ENCODE measurements at regions not wholly inside any gene's neighbourhood (a gene's known extent, or its start where the extent isn't known, plus 50 kb on each side); places are given as distances from the start of the nearest gene placed in this dataset.

DNA sequence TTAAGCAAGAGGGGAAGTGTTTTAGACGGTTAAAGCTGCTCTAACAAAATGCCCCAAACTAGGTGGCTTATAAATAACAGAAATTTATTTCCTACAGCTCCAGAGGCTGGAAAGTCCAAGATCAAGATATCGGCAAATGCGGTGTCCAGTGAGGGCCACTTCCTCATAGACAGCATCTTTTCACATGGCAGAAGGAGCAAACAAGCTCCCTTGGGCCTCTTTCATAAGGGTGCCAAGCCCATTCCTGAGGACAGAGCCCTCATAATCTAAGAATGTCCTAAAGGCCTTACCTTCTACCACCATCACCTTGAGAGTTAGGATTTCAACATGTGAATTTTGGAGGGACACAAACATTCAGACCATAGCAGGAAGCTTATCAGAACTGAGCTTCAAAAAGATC, 57.3 kb upstream of the PPP1CB start:
- CTCF ChIA-PET = interaction anchor here (0.6 to 2.0 kb wide), 2 partner anchors 36 to 100 kb away, joined by 3 to 6 read pairs; no protein-coding TSS in a partner anchor
- no peaks in the 10 kb centered on the region for H3K36me3 ChIP-seq (ENCODE audit: insufficient read depth, low read length)

DNA sequence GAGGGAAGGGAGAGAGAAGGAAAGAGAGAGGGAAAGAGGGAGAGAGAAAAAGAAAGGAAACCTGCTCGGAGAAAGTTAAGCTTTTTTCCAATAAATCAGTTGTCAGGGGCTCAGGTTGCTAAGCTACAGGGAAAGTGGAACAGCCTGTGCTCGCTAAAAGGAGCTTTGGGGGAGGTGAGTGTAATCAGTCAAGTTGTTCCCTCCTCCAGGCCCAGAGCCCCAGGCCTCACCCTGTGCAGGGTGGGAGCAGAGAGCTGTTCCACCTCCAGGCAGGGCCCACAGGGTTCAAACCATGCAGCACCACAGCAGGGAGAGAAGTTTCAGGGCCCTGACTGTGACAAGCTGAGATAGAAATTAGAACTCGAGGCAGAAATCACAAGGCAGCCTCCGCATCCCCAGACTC, 56.4 kb upstream of the PPP1CB start:
- H3K27ac Mint-ChIP-seq = peak overlapping the region in 2 of 8 donors; percentile 30 to 69
- H3K27me3 Mint-ChIP-seq = peaks cover 0 to 8% of the 10 kb centered on the region in 2 donors
- H3K4me1 Mint-ChIP-seq = no peaks in the 10 kb centered on the region
- no peaks in the 10 kb centered on the region for H3K4me1 ChIP-seq (ENCODE audit: insufficient read depth, low read length)
- DNase-seq = no peak
- no peak overlapping the region for H3K27ac ChIP-seq (ENCODE audit: low read depth, low read length)
- H3K4me3 ChIP-seq (ENCODE audit: low read length) = no peak overlapping the region
- H3K36me3 ChIP-seq (ENCODE audit: insufficient read depth, low read length) = no peaks in the 10 kb centered on the region
- no peaks in the 10 kb centered on the region for H3K27me3 ChIP-seq (ENCODE audit: insufficient read depth, low read length, poor library complexity, severe bottlenecking)
- CTCF ChIA-PET = interaction anchor here (0.9 kb wide), 1 partner anchor 129 kb away, joined by 3 read pairs; no protein-coding TSS in a partner anchor
- no peaks in the 10 kb centered on the region for H3K9me3 Mint-ChIP-seq
- no peaks in the 10 kb centered on the region for H3K9me3 ChIP-seq (ENCODE audit: low read length)
- H3K4me3 Mint-ChIP-seq = no peak overlapping the region
- POLR2A ChIA-PET = no interaction called here
- H3K36me3 Mint-ChIP-seq = no peaks in the 10 kb centered on the region

More for the DNA sequence above, 57.3 kb upstream of the PPP1CB start:
- peaks cover 0 to 8% of the 10 kb centered on the region in 2 donors for H3K27me3 Mint-ChIP-seq
- H3K9me3 Mint-ChIP-seq = no peaks in the 10 kb centered on the region
- Histone ChIP-seq H3K4me3 (ENCODE audit: low read length) (no peak overlapping the region), H3K9me3 (ENCODE audit: low read length) (no peaks in the 10 kb centered on the region), H3K27me3 (ENCODE audit: insufficient read depth, low read length, poor library complexity, severe bottlenecking) (no peaks in the 10 kb centered on the region), H3K4me1 (ENCODE audit: insufficient read depth, low read length) (no peaks in the 10 kb centered on the region), H3K27ac (ENCODE audit: low read depth, low read length) (no peak overlapping the region)
- no peaks in the 10 kb centered on the region for H3K36me3 Mint-ChIP-seq
- no peak overlapping the region for H3K4me3 Mint-ChIP-seq
- H3K27ac Mint-ChIP-seq = no peak overlapping the region
- POLR2A ChIA-PET = no interaction called here
- DNase-seq = no peak
- no peaks in the 10 kb centered on the region for H3K4me1 Mint-ChIP-seq

- DNase-seq = no peak
- Histone ChIP-seq H3K9me3 (ENCODE audit: low read length) (no peaks in the 10 kb centered on the region), H3K4me1 (ENCODE audit: insufficient read depth, low read length) (no peaks in the 10 kb centered on the region), H3K36me3 (ENCODE audit: insufficient read depth, low read length) (no peaks in the 10 kb centered on the region), H3K27ac (ENCODE audit: low read depth, low read length) (no peak overlapping the region), H3K4me3 (ENCODE audit: low read length) (no peak overlapping the region), H3K27me3 (ENCODE audit: insufficient read depth, low read length, poor library complexity, severe bottlenecking) (no peaks in the 10 kb centered on the region)
- Mint-ChIP-seq H3K27me3 (peaks cover 0 to 8% of the 10 kb centered on the region in 2 donors), H3K4me1 (no peaks in the 10 kb centered on the region), H3K36me3 (no peaks in the 10 kb centered on the region), H3K27ac (no peak overlapping the region), H3K4me3 (no peak overlapping the region), H3K9me3 (no peaks in the 10 kb centered on the region)
- POLR2A ChIA-PET = no interaction called here
- CTCF ChIA-PET = no interaction called here
These were observed 55.4 kb upstream of the PPP1CB start for GRCh38 chr2:28696261-28696660.

GRCh38 chr2:28697602-28698149, 54.0 kb upstream of the PPP1CB start:
- no peaks in the 10 kb centered on the region for H3K9me3 ChIP-seq (ENCODE audit: low read length)
- Mint-ChIP-seq H3K36me3 (no peaks in the 10 kb centered on the region), H3K4me3 (no peak overlapping the region), H3K4me1 (no peaks in the 10 kb centered on the region), H3K27me3 (peaks cover 0 to 2% of the 10 kb centered on the region in 2 donors), H3K27ac (peak overlapping the region in 1 of 8 donors; percentile 16), H3K9me3 (no peaks in the 10 kb centered on the region)
- no peak for DNase-seq
- H3K4me3 ChIP-seq (ENCODE audit: low read length) = no peak overlapping the region
- H3K27me3 ChIP-seq (ENCODE audit: insufficient read depth, low read length, poor library complexity, severe bottlenecking) = no peaks in the 10 kb centered on the region
- no peaks in the 10 kb centered on the region for H3K4me1 ChIP-seq (ENCODE audit: insufficient read depth, low read length)
- ChIA-PET CTCF (no interaction called here), POLR2A (no interaction called here)
- H3K27ac ChIP-seq (ENCODE audit: low read depth, low read length) = no peak overlapping the region
- H3K36me3 ChIP-seq (ENCODE audit: insufficient read depth, low read length) = no peaks in the 10 kb centered on the region

DNA sequence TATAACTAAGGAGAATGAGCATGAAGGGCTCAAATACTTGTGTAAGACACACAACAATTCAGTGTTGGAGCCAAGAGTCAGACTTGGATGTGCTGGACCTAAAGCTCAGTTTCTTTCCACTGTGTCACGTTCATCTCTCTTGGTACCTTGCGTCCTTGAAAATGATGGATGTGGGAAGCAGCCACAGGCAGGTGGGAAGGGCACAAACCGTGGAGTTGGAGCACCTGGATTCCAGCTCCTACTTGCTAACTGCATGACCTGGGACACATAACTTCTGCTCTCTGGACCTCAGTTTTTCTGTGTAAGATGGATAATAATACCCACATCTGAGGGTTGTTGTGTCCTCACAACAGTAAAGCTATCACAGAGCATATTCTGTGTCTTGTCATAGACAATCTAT, 53.1 kb upstream of the PPP1CB start:
- no peak for DNase-seq
- Histone ChIP-seq H3K27me3 (ENCODE audit: insufficient read depth, low read length, poor library complexity, severe bottlenecking) (no peaks in the 10 kb centered on the region), H3K4me1 (ENCODE audit: insufficient read depth, low read length) (no peaks in the 10 kb centered on the region), H3K4me3 (ENCODE audit: low read length) (no peak overlapping the region), H3K36me3 (ENCODE audit: insufficient read depth, low read length) (no peaks in the 10 kb centered on the region), H3K27ac (ENCODE audit: low read depth, low read length) (no peak overlapping the region), H3K9me3 (ENCODE audit: low read length) (no peaks in the 10 kb centered on the region)
- H3K4me1 Mint-ChIP-seq = no peaks in the 10 kb centered on the region
- peak overlapping the region in 1 of 8 donors; percentile 43 for H3K27ac Mint-ChIP-seq
- no peaks in the 10 kb centered on the region for H3K27me3 Mint-ChIP-seq
- H3K9me3 Mint-ChIP-seq = no peaks in the 10 kb centered on the region
- ChIA-PET POLR2A (no interaction called here), CTCF (no interaction called here)
- H3K36me3 Mint-ChIP-seq = peaks cover 0 to 2% (median 0%) of the 10 kb centered on the region in 3 donors
- no peak overlapping the region for H3K4me3 Mint-ChIP-seq

Measured in CD8-positive, alpha-beta memory T cell (primary cell).